Hematopoietic multipotent progenitor cell treated with erythropoietin and hydrocortisone succinate and interleukin-3 and kit ligand, for 8 days (in vitro differentiated cells): ENCODE measurements at regions not wholly inside any gene's neighbourhood (a gene's known extent, or its start where the extent isn't known, plus 50 kb on each side); places are given as distances from the start of the nearest gene placed in this dataset.
A peak's percentile ranks its signal among the peaks of the same experiment; 100 is the strongest.

Experiments used
- DNase-seq: peaks from one replicate; pipeline ENCODE4 v3.0.0-alpha.2; 2015

- DNase-seq = no peak
Measured at GRCh38 chr1:69388044-69388443, 179.7 kb upstream of the LRRC7 start.

GRCh38 chr1:69400128-69400527, 167.6 kb upstream of the LRRC7 start:
- no peak for DNase-seq

GRCh38 chr1:69401879-69402278, 165.8 kb upstream of the LRRC7 start:
- no peak for DNase-seq

GRCh38 chr1:69403756-69404320, 163.9 kb upstream of the LRRC7 start:
- no peak for DNase-seq

- no peak for DNase-seq
Measured at GRCh38 chr1:69404486-69404885, 163.2 kb upstream of the LRRC7 start.

- no peak for DNase-seq
Measured at GRCh38 chr1:69406244-69406643, 161.5 kb upstream of the LRRC7 start.

GRCh38 chr1:69409731-69410456, 157.8 kb upstream of the LRRC7 start:
- DNase-seq = no peak

GRCh38 chr1:69410457-69410850, 157.3 kb upstream of the LRRC7 start:
- no peak for DNase-seq

GRCh38 chr1:69410893-69411292, 156.8 kb upstream of the LRRC7 start:
- DNase-seq = no peak

- no peak for DNase-seq
Measured at GRCh38 chr1:69411617-69412016, 156.1 kb upstream of the LRRC7 start.

GRCh38 chr1:69413129-69413528, 154.6 kb upstream of the LRRC7 start:
- no peak for DNase-seq

GRCh38 chr1:69414574-69414973, 153.1 kb upstream of the LRRC7 start:
- no peak for DNase-seq

GRCh38 chr1:69421286-69421685, 146.4 kb upstream of the LRRC7 start:
- no peak for DNase-seq

GRCh38 chr1:69425871-69426270, 141.9 kb upstream of the LRRC7 start:
- DNase-seq = no peak

GRCh38 chr1:69426401-69426800, 141.3 kb upstream of the LRRC7 start:
- DNase-seq = no peak

GRCh38 chr1:69433073-69433472, 134.6 kb upstream of the LRRC7 start:
- no peak for DNase-seq

- DNase-seq = no peak
Measured at GRCh38 chr1:69436151-69436550, 131.6 kb upstream of the LRRC7 start.

GRCh38 chr1:69438056-69438795, 129.5 kb upstream of the LRRC7 start:
- DNase-seq = no peak

- no peak for DNase-seq
Measured at GRCh38 chr1:69441496-69441895, 126.2 kb upstream of the LRRC7 start.

- DNase-seq = no peak
Measured at GRCh38 chr1:69451196-69451595, 116.5 kb upstream of the LRRC7 start.

- DNase-seq = no peak
Measured at GRCh38 chr1:69455718-69456117, 112.0 kb upstream of the LRRC7 start.

- DNase-seq = peak; percentile 27
Measured at GRCh38 chr1:69459244-69459643, 108.5 kb upstream of the LRRC7 start.

- DNase-seq = no peak
Measured at GRCh38 chr1:69475021-69475420, 92.7 kb upstream of the LRRC7 start.

GRCh38 chr1:69479734-69480133, 88.0 kb upstream of the LRRC7 start:
- no peak for DNase-seq
